Activated naive CD8-positive, alpha-beta T cell treated with anti-CD3 and anti-CD28 coated beads, Interleukin-2, amount 50 U/mL, for 24 hours (primary cell): ENCODE measurements at regions not wholly inside any gene's neighbourhood (a gene's known extent, or its start where the extent isn't known, plus 50 kb on each side); places are given as distances from the start of the nearest gene placed in this dataset.

Source experiments
- ATAC-seq: fragments of 150-1000 bp; cut with Tn5 transposase; one replicate; pipeline ENCODE4 v1.10.0; 2021
- DNase-seq: peaks from one replicate; pipeline ENCODE4 v3.0.0; 2021
- H3K27ac Mint-ChIP-seq: one replicate; pipeline ENCODE4 v1.8.0; 2021; ENCODE audit warnings: mild to moderate bottlenecking, mixed read lengths
- H3K27me3 Mint-ChIP-seq: one replicate; pipeline ENCODE4 v1.8.0; 2021; ENCODE audit warnings: mixed read lengths
- H3K36me3 Mint-ChIP-seq: one replicate; pipeline ENCODE4 v1.8.0; 2021; ENCODE audit warnings: low read depth, mixed read lengths
- H3K4me1 Mint-ChIP-seq: one replicate; pipeline ENCODE4 v1.8.0; 2021; ENCODE audit warnings: mixed read lengths
- H3K4me3 Mint-ChIP-seq: one replicate; pipeline ENCODE4 v1.8.0; 2021; ENCODE audit warnings: mild to moderate bottlenecking, moderate library complexity, mixed read lengths
- H3K9me3 Mint-ChIP-seq: one replicate; pipeline ENCODE4 v1.8.0; 2021; ENCODE audit warnings: mixed read lengths

- Mint-ChIP-seq H3K27ac (no peak overlapping the region), H3K4me3 (no peak overlapping the region), H3K4me1 (no peaks in the 10 kb centered on the region), H3K9me3 (no peaks in the 10 kb centered on the region), H3K36me3 (no peaks in the 10 kb centered on the region), H3K27me3 (peaks cover 7% of the 10 kb centered on the region)
- ATAC-seq = no peak
- no peak for DNase-seq
These were observed 317.3 kb upstream of the MGAT5 start for GRCh38 chr2:133936601-133937000.

GRCh38 chr2:133937669-133938068, 316.2 kb upstream of the MGAT5 start:
- Mint-ChIP-seq H3K36me3 (no peaks in the 10 kb centered on the region), H3K9me3 (no peaks in the 10 kb centered on the region), H3K4me3 (no peak overlapping the region), H3K27me3 (peaks cover 7% of the 10 kb centered on the region), H3K27ac (no peak overlapping the region), H3K4me1 (no peaks in the 10 kb centered on the region)
- ATAC-seq (no peak), DNase-seq (no peak)

- ATAC-seq (no peak), DNase-seq (no peak)
- Mint-ChIP-seq H3K4me3 (no peak overlapping the region), H3K4me1 (no peaks in the 10 kb centered on the region), H3K27me3 (peaks cover 7% of the 10 kb centered on the region), H3K36me3 (no peaks in the 10 kb centered on the region), H3K9me3 (no peaks in the 10 kb centered on the region), H3K27ac (no peak overlapping the region)
These were observed 313.7 kb upstream of the MGAT5 start for GRCh38 chr2:133940134-133940533.

GRCh38 chr2:133941666-133942065, 312.2 kb upstream of the MGAT5 start:
- DNase-seq = no peak
- H3K9me3 Mint-ChIP-seq = no peaks in the 10 kb centered on the region

GRCh38 chr2:133942398-133942797, 311.5 kb upstream of the MGAT5 start:
- no peaks in the 10 kb centered on the region for H3K36me3 Mint-ChIP-seq
- no peak overlapping the region for H3K4me3 Mint-ChIP-seq

More at GRCh38 chr2:133941666-133942065, 312.2 kb upstream of the MGAT5 start:
- Mint-ChIP-seq H3K4me1 (no peaks in the 10 kb centered on the region), H3K27me3 (peaks cover 3% of the 10 kb centered on the region), H3K4me3 (no peak overlapping the region), H3K27ac (no peak overlapping the region), H3K36me3 (no peaks in the 10 kb centered on the region)
- no peak for ATAC-seq

GRCh38 chr2:133943108-133943507, 310.8 kb upstream of the MGAT5 start:
- H3K27me3 Mint-ChIP-seq = peaks cover 3% of the 10 kb centered on the region
- DNase-seq (no peak), ATAC-seq (no peak)
- no peak overlapping the region for H3K27ac Mint-ChIP-seq
- H3K9me3 Mint-ChIP-seq = no peaks in the 10 kb centered on the region
- H3K4me3 Mint-ChIP-seq = no peak overlapping the region
- H3K4me1 Mint-ChIP-seq = no peaks in the 10 kb centered on the region
- no peaks in the 10 kb centered on the region for H3K36me3 Mint-ChIP-seq

More at GRCh38 chr2:133942398-133942797, 311.5 kb upstream of the MGAT5 start:
- Mint-ChIP-seq H3K4me1 (no peaks in the 10 kb centered on the region), H3K9me3 (no peaks in the 10 kb centered on the region), H3K27me3 (peaks cover 3% of the 10 kb centered on the region), H3K27ac (no peak overlapping the region)
- DNase-seq = no peak
- no peak for ATAC-seq

GRCh38 chr2:133945089-133945488, 308.8 kb upstream of the MGAT5 start:
- H3K4me3 Mint-ChIP-seq = no peak overlapping the region
- H3K27me3 Mint-ChIP-seq = no peaks in the 10 kb centered on the region
- no peak for ATAC-seq
- no peak overlapping the region for H3K27ac Mint-ChIP-seq
- DNase-seq = no peak
- H3K9me3 Mint-ChIP-seq = no peaks in the 10 kb centered on the region
- H3K4me1 Mint-ChIP-seq = no peaks in the 10 kb centered on the region
- H3K36me3 Mint-ChIP-seq = no peaks in the 10 kb centered on the region

GRCh38 chr2:133947057-133947456, 306.8 kb upstream of the MGAT5 start:
- Mint-ChIP-seq H3K27me3 (no peaks in the 10 kb centered on the region), H3K4me3 (no peak overlapping the region), H3K36me3 (no peaks in the 10 kb centered on the region), H3K27ac (no peak overlapping the region), H3K9me3 (no peaks in the 10 kb centered on the region), H3K4me1 (peaks cover 5% of the 10 kb centered on the region)
- ATAC-seq (no peak), DNase-seq (no peak)

- no peak overlapping the region for H3K27ac Mint-ChIP-seq
- ATAC-seq (no peak), DNase-seq (no peak)
- H3K9me3 Mint-ChIP-seq = no peaks in the 10 kb centered on the region
- no peaks in the 10 kb centered on the region for H3K36me3 Mint-ChIP-seq
- H3K27me3 Mint-ChIP-seq = no peaks in the 10 kb centered on the region
- H3K4me1 Mint-ChIP-seq = peaks cover 5% of the 10 kb centered on the region
- no peak overlapping the region for H3K4me3 Mint-ChIP-seq
These were observed 305.1 kb upstream of the MGAT5 start for GRCh38 chr2:133948610-133949290.

GRCh38 chr2:133949595-133949994, 304.3 kb upstream of the MGAT5 start:
- Mint-ChIP-seq H3K36me3 (no peaks in the 10 kb centered on the region), H3K4me1 (peaks cover 5% of the 10 kb centered on the region), H3K4me3 (no peak overlapping the region), H3K9me3 (no peaks in the 10 kb centered on the region), H3K27me3 (peaks cover under 1% of the 10 kb centered on the region), H3K27ac (no peak overlapping the region)
- DNase-seq = no peak
- no peak for ATAC-seq

- ATAC-seq (no peak), DNase-seq (no peak)
- Mint-ChIP-seq H3K27me3 (peaks cover 7% of the 10 kb centered on the region), H3K9me3 (no peaks in the 10 kb centered on the region), H3K4me3 (no peak overlapping the region), H3K27ac (no peak overlapping the region), H3K36me3 (no peaks in the 10 kb centered on the region), H3K4me1 (peaks cover 5% of the 10 kb centered on the region)
These were observed 302.7 kb upstream of the MGAT5 start for GRCh38 chr2:133951209-133951608.

GRCh38 chr2:133952420-133952819, 301.5 kb upstream of the MGAT5 start:
- DNase-seq (no peak), ATAC-seq (no peak)
- no peaks in the 10 kb centered on the region for H3K9me3 Mint-ChIP-seq
- no peaks in the 10 kb centered on the region for H3K36me3 Mint-ChIP-seq
- H3K27me3 Mint-ChIP-seq = peaks cover 17% of the 10 kb centered on the region
- H3K4me3 Mint-ChIP-seq = no peak overlapping the region
- peaks cover 5% of the 10 kb centered on the region for H3K4me1 Mint-ChIP-seq
- no peak overlapping the region for H3K27ac Mint-ChIP-seq

GRCh38 chr2:133952896-133953295, 301.0 kb upstream of the MGAT5 start:
- H3K4me1 Mint-ChIP-seq = peaks cover 5% of the 10 kb centered on the region
- no peak overlapping the region for H3K4me3 Mint-ChIP-seq
- no peak overlapping the region for H3K27ac Mint-ChIP-seq
- peaks cover 21% of the 10 kb centered on the region for H3K27me3 Mint-ChIP-seq
- no peak for ATAC-seq
- H3K9me3 Mint-ChIP-seq = no peaks in the 10 kb centered on the region
- H3K36me3 Mint-ChIP-seq = no peaks in the 10 kb centered on the region
- no peak for DNase-seq

- no peak for ATAC-seq
- H3K9me3 Mint-ChIP-seq = no peaks in the 10 kb centered on the region
These were observed 300.3 kb upstream of the MGAT5 start for GRCh38 chr2:133953524-133953923.

GRCh38 chr2:133954636-133955035, 299.2 kb upstream of the MGAT5 start:
- no peaks in the 10 kb centered on the region for H3K36me3 Mint-ChIP-seq
- H3K27me3 Mint-ChIP-seq = peaks cover 27% of the 10 kb centered on the region
- no peak overlapping the region for H3K4me3 Mint-ChIP-seq
- no peak for DNase-seq
- no peak overlapping the region for H3K27ac Mint-ChIP-seq
- H3K4me1 Mint-ChIP-seq = peaks cover 5% of the 10 kb centered on the region
- no peak for ATAC-seq
- H3K9me3 Mint-ChIP-seq = no peaks in the 10 kb centered on the region

More at GRCh38 chr2:133953524-133953923, 300.3 kb upstream of the MGAT5 start:
- H3K36me3 Mint-ChIP-seq = no peaks in the 10 kb centered on the region
- no peak overlapping the region for H3K4me3 Mint-ChIP-seq
- DNase-seq = no peak
- H3K27ac Mint-ChIP-seq = no peak overlapping the region
- H3K4me1 Mint-ChIP-seq = peaks cover 5% of the 10 kb centered on the region
- H3K27me3 Mint-ChIP-seq = peaks cover 25% of the 10 kb centered on the region

- DNase-seq = no peak
- no peak for ATAC-seq
- H3K4me1 Mint-ChIP-seq = peaks cover 5% of the 10 kb centered on the region
- peaks cover 27% of the 10 kb centered on the region for H3K27me3 Mint-ChIP-seq
- H3K4me3 Mint-ChIP-seq = no peak overlapping the region
- H3K9me3 Mint-ChIP-seq = no peaks in the 10 kb centered on the region
- H3K36me3 Mint-ChIP-seq = no peaks in the 10 kb centered on the region
- no peak overlapping the region for H3K27ac Mint-ChIP-seq
These were observed 298.7 kb upstream of the MGAT5 start for GRCh38 chr2:133955169-133955568.
